GM12878 (cell line): ENCODE measurements at regions not wholly inside any gene's neighbourhood (a gene's known extent, or its start where the extent isn't known, plus 50 kb on each side); places are given as distances from the start of the nearest gene placed in this dataset.

Experiments used
- ATAC-seq: fragments of 200-7000 bp; cut with Tn5 transposase; 3 replicates; pipeline ENCODE4 v1.9.1; 2020; ENCODE audit warnings: mild to moderate bottlenecking, moderate library complexity
- BruUV-seq: library from RNA; stranded (reverse); fragments of 400-500 nt; replicated peaks from 2 replicates; lab custom pipeline; 2021; lab: Mats Ljungman, UMichigan
- CTCF ChIA-PET: fragments of 300-600 bp; sonication (Branson Sonifier 250); formaldehyde crosslinking; extraction: SDS; loops from one replicate; lab custom pipeline; 2021; ENCODE audit warnings: inconsistent platforms; lab: Yijun Ruan, JAX
- POLR2A ChIA-PET: fragments of 350-600 bp; formaldehyde crosslinking; extraction: SDS; loops from one replicate; lab custom pipeline; 2021; ENCODE audit warnings: inconsistent platforms; lab: Charles Lee
- RAD21 ChIA-PET: fragments of 300-600 bp; sonication (Branson Sonifier 250); formaldehyde crosslinking; loops from one replicate; lab custom pipeline; 2023; ENCODE audit warnings: antibody characterized with exemption; ENCODE audit not compliant: unreplicated experiment; lab: Charles Lee
- SMC1A ChIA-PET: fragments of 300-600 bp; sonication (Branson Sonifier 250); formaldehyde crosslinking; loops from one replicate; lab custom pipeline; 2023; ENCODE audit not compliant: unreplicated experiment, uncharacterized antibody; lab: Charles Lee
- DNase-seq: peaks from one replicate; pipeline ENCODE4 v3.0.0-alpha.2; 2011; ENCODE audit warnings: low read depth, low spot score
- FAIRE-seq: peaks from 3 replicates; lab custom pipeline; 2011; peaks lifted over from hg19 to GRCh38; lab: Jason Lieb, UNC
- H2AFZ ChIP-seq: 2 replicates; pipeline ENCODE4 v1.6.0; 2011; ENCODE audit warnings: low read depth, low read length, control low read depth; ENCODE audit not compliant: control insufficient read depth
- H3K27ac ChIP-seq: 2 replicates; pipeline ENCODE4 v1.5.1; 2011; ENCODE audit warnings: control low read depth; ENCODE audit not compliant: control insufficient read depth, insufficient read depth
- H3K27me3 ChIP-seq, 2 experiments: replicated peaks in 1 of 2; 2 replicates each; pipeline versions ENCODE4 v1.6.0 to v1.6.1; 2011; ENCODE audit warnings: low read length in 1 of 2; ENCODE audit not compliant: control insufficient read depth in 2 of 2, insufficient read depth in 2 of 2
- H3K36me3 ChIP-seq, 2 experiments: 2 replicates each; pipeline ENCODE4 v1.5.1; 2011; ENCODE audit warnings: low read length in 1 of 2; ENCODE audit not compliant: control insufficient read depth in 2 of 2, insufficient read depth in 2 of 2
- H3K4me1 ChIP-seq: 2 replicates; pipeline ENCODE4 v1.6.1; 2011; ENCODE audit warnings: mild to moderate bottlenecking, low read length, moderate library complexity, mixed read lengths; ENCODE audit not compliant: control insufficient read depth, insufficient read depth
- H3K4me2 ChIP-seq: 2 replicates; pipeline ENCODE4 v1.6.0; 2011; ENCODE audit warnings: control low read depth; ENCODE audit not compliant: control insufficient read depth, insufficient read depth
- H3K4me3 ChIP-seq: fragments of 200-600 bp; sonication (generic); 2 replicates; pipeline ENCODE4 v1.5.1; 2016
- H3K79me2 ChIP-seq: 2 replicates; pipeline ENCODE4 v1.6.0; 2011; ENCODE audit warnings: low read length; ENCODE audit not compliant: control insufficient read depth, insufficient read depth
- H3K9ac ChIP-seq: 2 replicates; pipeline ENCODE4 v1.8.0; 2011; ENCODE audit warnings: low read length, control low read depth, mixed read lengths; ENCODE audit not compliant: control insufficient read depth, insufficient read depth
- H3K9me3 ChIP-seq: replicated peaks from 3 replicates; pipeline ENCODE4 v1.5.1; 2011; ENCODE audit warnings: mild to moderate bottlenecking, low read length; ENCODE audit not compliant: control insufficient read depth, insufficient read depth
- H4K20me1 ChIP-seq: 2 replicates; pipeline ENCODE4 v1.6.0; 2011; ENCODE audit not compliant: control insufficient read depth, insufficient read depth
- BRCA1 ChIP-seq: IDR thresholded peaks from 2 replicates; pipeline ENCODE4 v1.6.1; 2011; ENCODE audit warnings: low read depth, low read length, improper control_type of control experiment
- CEBPZ ChIP-seq: fragments of 150-350 bp; IDR thresholded peaks from 2 replicates; pipeline ENCODE4 v1.6.1; 2016; ENCODE audit warnings: low read depth, low read length
- PBX3 ChIP-seq: IDR thresholded peaks from 2 replicates; pipeline ENCODE4 v1.6.1; 2011; ENCODE audit warnings: mild to moderate bottlenecking, low read depth, low read length, moderate library complexity; ENCODE audit not compliant: insufficient replicate concordance
- RBBP5 ChIP-seq: fragments of 200-600 bp; sonication (generic); conservative IDR thresholded peaks from 2 replicates; pipeline ENCODE4 v1.6.1; 2016
- TARDBP ChIP-seq: IDR thresholded peaks from 2 replicates; pipeline ENCODE4 v1.6.1; 2016; ENCODE audit warnings: borderline replicate concordance
- WRNIP1 ChIP-seq: IDR thresholded peaks from 2 replicates; pipeline ENCODE4 v1.6.1; 2011; ENCODE audit warnings: low read depth, low read length, improper control_type of control experiment, borderline replicate concordance
- WGBS: methylation state at CpG from one replicate; pipeline ENCODE4 v1.1.6; 2016; ENCODE audit warnings: low lambda C conversion rate; ENCODE audit not compliant: insufficient replicate concordance, insufficient coverage; ENCODE audit errors: missing lambda C conversion rate; 5-methylcytosine and 5-hydroxymethylcytosine counted together
- in situ Hi-C: fragments of 300-500 bp; cut with MboI; formaldehyde crosslinking; loops from 9 replicates; pipeline ENCODE4 v1.14.3; 2018; ENCODE audit warnings: mixed read lengths
- intact Hi-C: fragments of 100-400 bp; cut with micrococcal nuclease; formaldehyde crosslinking; loops from one replicate; pipeline ENCODE4 v1.14.2; 2022; ENCODE audit not compliant: unreplicated experiment
- TF ChIP-seq, protein P1 (sequence below): IDR thresholded peaks from 2 replicates; pipeline ENCODE4 v1.6.1; 2012; ENCODE audit warnings: low read length, inconsistent platforms

GRCh38 chr16:8063159-8063558 lies 527.2 kb downstream of the TMEM114 start (continued):
- TF ChIP-seq CEBPZ (no peak), BRCA1 (no peak), TARDBP (no peak), WRNIP1 (no peak)
- TF ChIP-seq, protein P1, sequence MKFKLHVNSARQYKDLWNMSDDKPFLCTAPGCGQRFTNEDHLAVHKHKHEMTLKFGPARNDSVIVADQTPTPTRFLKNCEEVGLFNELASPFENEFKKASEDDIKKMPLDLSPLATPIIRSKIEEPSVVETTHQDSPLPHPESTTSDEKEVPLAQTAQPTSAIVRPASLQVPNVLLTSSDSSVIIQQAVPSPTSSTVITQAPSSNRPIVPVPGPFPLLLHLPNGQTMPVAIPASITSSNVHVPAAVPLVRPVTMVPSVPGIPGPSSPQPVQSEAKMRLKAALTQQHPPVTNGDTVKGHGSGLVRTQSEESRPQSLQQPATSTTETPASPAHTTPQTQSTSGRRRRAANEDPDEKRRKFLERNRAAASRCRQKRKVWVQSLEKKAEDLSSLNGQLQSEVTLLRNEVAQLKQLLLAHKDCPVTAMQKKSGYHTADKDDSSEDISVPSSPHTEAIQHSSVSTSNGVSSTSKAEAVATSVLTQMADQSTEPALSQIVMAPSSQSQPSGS = no peak
- TF ChIP-seq, all 136 proteins: peak for 0

DNA sequence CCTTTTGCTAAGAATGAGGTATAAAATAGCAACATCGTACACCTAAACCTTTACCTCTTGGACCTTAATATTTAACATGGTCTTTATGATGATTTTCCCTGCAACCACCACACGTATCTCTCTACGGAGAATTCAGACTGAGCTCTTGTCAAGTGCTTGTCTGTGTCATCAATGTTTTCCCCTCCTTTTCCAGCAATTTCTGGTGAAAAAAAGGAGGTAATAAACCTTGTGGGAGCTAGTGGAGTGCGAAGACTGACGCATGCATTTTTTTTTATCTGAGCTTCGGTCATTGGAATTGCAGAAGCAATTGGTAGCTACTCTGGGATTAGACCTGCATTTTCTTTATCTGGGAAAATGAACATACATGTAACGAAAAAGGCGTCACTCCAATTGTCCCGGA lies 527.6 kb downstream of the TMEM114 start:
- Histone ChIP-seq H3K4me3 (no peak overlapping the region), H3K4me2 (no peak overlapping the region), H3K27me3 (no peaks in the 10 kb centered on the region), H3K27ac (no peak overlapping the region), H4K20me1 (no peaks in the 10 kb centered on the region), H3K36me3 (no peaks in the 10 kb centered on the region), H3K9ac (no peak overlapping the region), H2AFZ (no peak overlapping the region), H3K9me3 (no peaks in the 10 kb centered on the region; the same call in 2 of the 3 replicates), H3K4me1 (no peaks in the 10 kb centered on the region), H3K79me2 (no peaks in the 10 kb centered on the region)
- BruUV-seq = no TSS peak
- TF ChIP-seq PBX3 = no peak
- TF ChIP-seq RBBP5 = no peak
- intact Hi-C loops = no loop called here
- DNase-seq (no peak), ATAC-seq (no peak), FAIRE-seq (no peak)
- ChIA-PET CTCF (no interaction called here), POLR2A (no interaction called here), SMC1A (no interaction called here), RAD21 (no interaction called here)
- 29% methylated on average over 9 of the region's 9 CpGs for WGBS
- in situ Hi-C loops = loop anchor here (10.0 kb wide), 1 partner anchor 62 kb away; no protein-coding TSS in a partner anchor
